ACC112 (cell line): ENCODE measurements at regions not wholly inside any gene's neighbourhood (a gene's known extent, or its start where the extent isn't known, plus 50 kb on each side); places are given as distances from the start of the nearest gene placed in this dataset.

Experiments
- H2AFZ ChIP-seq: fragments of 200-600 bp; sonication (generic); one replicate; pipeline ENCODE4 v1.6.0; 2017; ENCODE audit warnings: antibody characterized with exemption, low read length; ENCODE audit not compliant: unreplicated experiment
- H3K27ac ChIP-seq: fragments of 200-600 bp; sonication (generic); 2 replicates; pipeline ENCODE4 v1.5.1; 2014; ENCODE audit warnings: low read depth, mild to moderate bottlenecking, antibody characterized with exemption, low read length, moderate library complexity
- H3K27me3 ChIP-seq: fragments of 200-600 bp; sonication (generic); 2 replicates; pipeline ENCODE4 v1.6.1; 2014; ENCODE audit warnings: mild to moderate bottlenecking, antibody characterized with exemption, low read length, moderate library complexity, mixed read lengths; ENCODE audit not compliant: insufficient read depth
- H3K36me3 ChIP-seq: fragments of 200-600 bp; sonication (generic); 2 replicates; pipeline ENCODE4 v1.6.1; 2016; ENCODE audit warnings: mild to moderate bottlenecking, antibody characterized with exemption, low read length, moderate library complexity, mixed read lengths; ENCODE audit not compliant: insufficient read depth
- H3K4me1 ChIP-seq: fragments of 200-600 bp; sonication (generic); one replicate; pipeline ENCODE4 v1.6.1; 2016; ENCODE audit warnings: low read length, mixed read lengths; ENCODE audit not compliant: insufficient read depth, unreplicated experiment, control insufficient read depth
- H3K4me3 ChIP-seq: fragments of 200-600 bp; sonication (generic); 2 replicates; pipeline ENCODE4 v1.5.1; 2014; ENCODE audit warnings: mild to moderate bottlenecking, low read depth, low read length
- H3K79me2 ChIP-seq: fragments of 200-600 bp; sonication (generic); one replicate; pipeline ENCODE4 v1.6.0; 2016; ENCODE audit warnings: low read length; ENCODE audit not compliant: control insufficient read depth, unreplicated experiment, insufficient read depth

DNA sequence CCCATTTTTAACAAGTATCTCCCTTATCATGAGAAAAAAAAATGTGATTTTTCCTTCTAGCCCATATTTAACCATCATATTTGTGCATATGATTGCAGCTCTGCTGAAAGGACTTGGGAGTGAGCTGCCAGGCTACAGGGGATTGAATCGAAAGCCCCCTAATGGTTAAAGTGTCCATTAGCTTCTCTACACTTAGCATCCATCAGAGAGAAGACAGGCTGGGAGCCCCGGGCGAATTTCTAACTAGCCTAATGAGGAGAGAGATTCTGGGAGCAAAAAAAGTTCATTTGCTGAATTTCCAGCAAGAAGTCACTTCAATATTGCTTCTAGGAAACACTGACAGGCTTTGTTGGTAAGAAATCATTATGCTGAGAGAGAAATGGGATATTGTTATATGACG, 848.8 kb downstream of the TDRD15 start:
- H3K4me3 ChIP-seq, result no peak overlapping the region
- no peak overlapping the region for H2AFZ ChIP-seq
- no peaks in the 10 kb centered on the region for H3K27me3 ChIP-seq
- H3K4me1 ChIP-seq, result no peaks in the 10 kb centered on the region
- no peaks in the 10 kb centered on the region for H3K36me3 ChIP-seq
- H3K27ac ChIP-seq, result no peak overlapping the region
- H3K79me2 ChIP-seq, result no peaks in the 10 kb centered on the region

DNA sequence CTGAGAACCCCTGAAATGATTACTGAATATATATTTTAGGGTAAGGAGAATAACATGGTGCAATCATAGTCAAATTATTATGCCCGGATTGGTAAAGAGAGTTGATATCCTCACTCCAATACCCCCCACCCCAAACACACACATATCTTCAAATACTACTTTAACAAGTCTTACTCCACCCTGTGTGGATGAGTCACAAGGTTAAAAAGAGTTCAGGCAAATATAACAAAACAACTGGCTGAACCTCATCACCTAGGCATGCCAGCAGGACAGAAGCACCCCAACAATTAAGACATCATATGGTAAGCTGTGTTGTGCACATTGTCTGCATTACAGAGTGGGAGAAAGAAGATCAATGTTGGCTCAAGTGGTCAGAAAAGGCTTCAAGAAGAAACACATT, 857.4 kb downstream of the TDRD15 start:
- Histone ChIP-seq H3K4me1 (no peaks in the 10 kb centered on the region), H3K4me3 (no peak overlapping the region), H3K27me3 (no peaks in the 10 kb centered on the region), H3K36me3 (no peaks in the 10 kb centered on the region), H3K27ac (no peak overlapping the region), H2AFZ (no peak overlapping the region), H3K79me2 (no peaks in the 10 kb centered on the region)

DNA sequence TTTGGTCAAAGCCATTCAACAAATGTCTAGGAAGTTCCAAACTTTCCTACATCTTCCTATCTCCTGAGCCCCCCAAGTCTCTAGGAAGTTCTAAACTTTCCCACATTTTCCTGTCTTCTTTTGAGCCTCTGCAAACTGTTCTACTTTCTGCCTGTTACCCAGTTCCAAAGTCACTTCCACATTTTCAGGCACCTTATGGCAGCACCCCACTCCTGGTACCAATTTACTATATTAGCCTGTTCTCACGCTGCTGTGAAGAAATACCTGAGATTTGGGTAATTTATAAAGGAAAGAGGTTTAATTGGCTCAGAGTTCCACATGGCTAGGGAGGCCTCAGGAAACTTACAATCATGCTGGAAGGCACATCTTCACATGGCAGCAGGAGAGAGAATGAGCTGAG, 869.2 kb downstream of the TDRD15 start:
- H2AFZ ChIP-seq, result no peak overlapping the region
- no peak overlapping the region for H3K27ac ChIP-seq

DNA sequence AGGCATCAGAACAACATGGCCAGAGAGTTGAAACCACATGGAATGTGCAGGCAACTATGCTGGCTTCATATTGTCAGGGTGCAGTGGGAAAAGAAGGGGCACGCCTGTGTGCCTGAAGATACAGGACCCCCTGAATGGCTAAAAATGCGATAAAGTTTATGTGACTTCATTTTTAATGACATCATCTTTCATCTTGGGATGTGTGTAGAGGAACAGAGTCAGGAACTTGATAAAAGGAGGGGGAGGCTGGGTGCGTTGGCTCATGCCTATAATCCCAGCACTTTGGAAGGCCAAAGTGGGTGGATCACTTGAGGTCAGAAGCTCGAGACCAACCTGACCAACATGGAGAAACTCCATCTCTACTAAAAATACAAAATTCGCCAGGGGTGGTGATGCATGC, 872.6 kb downstream of the TDRD15 start:
- Histone ChIP-seq H3K79me2 (no peaks in the 10 kb centered on the region), H3K27ac (no peak overlapping the region), H2AFZ (no peak overlapping the region), H3K27me3 (no peaks in the 10 kb centered on the region), H3K36me3 (no peaks in the 10 kb centered on the region), H3K4me1 (no peaks in the 10 kb centered on the region), H3K4me3 (no peak overlapping the region)

More for the DNA sequence above, 869.2 kb downstream of the TDRD15 start:
- no peaks in the 10 kb centered on the region for H3K27me3 ChIP-seq
- no peak overlapping the region for H3K4me3 ChIP-seq
- H3K36me3 ChIP-seq, result no peaks in the 10 kb centered on the region
- no peaks in the 10 kb centered on the region for H3K79me2 ChIP-seq
- no peaks in the 10 kb centered on the region for H3K4me1 ChIP-seq

DNA sequence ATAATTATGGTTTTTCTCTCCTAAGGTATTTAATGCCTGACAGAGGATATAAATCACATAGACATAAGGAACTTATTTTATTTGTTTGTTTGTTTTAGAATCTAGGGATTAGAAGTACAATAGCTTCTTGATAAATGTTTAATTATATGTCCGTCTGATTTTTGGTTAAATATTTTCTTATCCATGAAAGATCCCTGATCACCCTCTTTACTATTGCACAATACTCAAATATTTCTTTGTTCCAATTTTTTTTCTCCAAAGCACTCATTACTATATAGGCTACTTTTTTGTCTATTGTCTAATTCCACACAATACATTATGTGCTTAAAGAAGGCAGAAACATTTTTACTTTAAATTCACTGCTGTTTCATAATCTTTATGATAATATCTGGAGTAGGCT, 875.8 kb downstream of the TDRD15 start:
- H3K27ac ChIP-seq, result no peak overlapping the region
- no peaks in the 10 kb centered on the region for H3K27me3 ChIP-seq
- no peak overlapping the region for H3K4me3 ChIP-seq
- no peaks in the 10 kb centered on the region for H3K4me1 ChIP-seq
- H3K36me3 ChIP-seq, result no peaks in the 10 kb centered on the region
- H2AFZ ChIP-seq, result no peak overlapping the region
- no peaks in the 10 kb centered on the region for H3K79me2 ChIP-seq

DNA sequence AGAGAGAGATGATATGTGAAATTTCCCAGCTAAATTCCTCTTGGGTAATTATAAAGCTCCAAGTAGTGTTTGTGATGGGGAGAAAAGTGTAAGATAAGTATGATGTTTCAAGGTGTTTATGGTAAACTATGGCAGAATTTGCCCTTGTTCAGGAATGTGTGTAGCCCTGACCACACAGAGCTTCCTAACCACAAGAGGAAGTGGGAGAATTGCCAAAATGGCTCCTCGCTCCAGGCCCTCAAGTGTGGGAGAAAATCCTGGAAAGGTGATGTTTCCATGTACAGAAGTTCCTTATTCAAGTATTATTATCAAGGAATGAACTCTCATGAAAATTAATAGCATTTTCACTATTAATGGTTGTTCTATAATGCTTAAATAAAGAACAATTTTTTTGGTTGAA, 878.3 kb downstream of the TDRD15 start:
- H2AFZ ChIP-seq, result no peak overlapping the region
- no peaks in the 10 kb centered on the region for H3K79me2 ChIP-seq
- H3K4me1 ChIP-seq, result no peaks in the 10 kb centered on the region
- H3K27ac ChIP-seq, result no peak overlapping the region
- H3K36me3 ChIP-seq, result no peaks in the 10 kb centered on the region
- H3K27me3 ChIP-seq, result no peaks in the 10 kb centered on the region
- H3K4me3 ChIP-seq, result no peak overlapping the region

DNA sequence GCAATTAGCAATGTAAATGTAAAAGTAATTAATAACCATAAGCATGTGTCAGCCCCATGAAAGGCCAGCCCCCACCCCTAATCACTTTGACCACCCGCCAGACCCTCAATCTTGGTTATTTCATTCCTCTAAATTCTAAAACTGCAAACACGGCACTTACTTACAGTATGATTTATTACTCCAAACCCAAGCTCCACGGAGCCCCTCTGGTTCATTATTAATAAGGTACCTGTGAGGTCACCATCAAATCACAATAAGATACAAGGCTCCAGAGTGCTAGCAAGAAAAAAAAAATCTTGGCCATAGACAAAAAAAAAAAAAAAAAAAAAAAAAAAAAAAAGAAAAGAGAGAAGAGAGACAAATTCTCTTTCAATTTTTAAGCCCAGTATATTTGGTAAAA, 879.5 kb downstream of the TDRD15 start:
- Histone ChIP-seq H2AFZ (no peak overlapping the region), H3K27me3 (no peaks in the 10 kb centered on the region), H3K36me3 (no peaks in the 10 kb centered on the region), H3K79me2 (no peaks in the 10 kb centered on the region), H3K4me1 (no peaks in the 10 kb centered on the region), H3K4me3 (no peak overlapping the region), H3K27ac (no peak overlapping the region)

DNA sequence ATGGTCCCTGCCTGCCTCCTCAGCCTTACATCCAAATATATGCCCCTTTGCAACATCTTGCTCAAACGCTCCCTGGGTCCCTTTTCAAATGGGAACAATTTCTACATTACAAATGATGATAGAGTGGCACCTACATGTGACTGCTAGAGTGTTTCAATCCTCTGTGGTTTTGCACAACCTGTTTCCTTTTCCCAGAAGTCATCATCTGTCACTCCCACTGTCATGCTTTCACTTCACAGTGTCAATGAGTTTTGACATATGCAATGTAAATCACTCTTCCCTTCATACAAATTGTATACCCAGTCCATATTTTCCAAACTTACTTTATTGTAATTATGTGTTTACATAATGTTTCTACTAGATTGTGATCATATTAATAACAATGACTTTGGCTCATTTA, 887.3 kb downstream of the TDRD15 start:
- Histone ChIP-seq H3K79me2 (no peaks in the 10 kb centered on the region), H3K27ac (no peak overlapping the region), H3K4me3 (no peak overlapping the region), H3K27me3 (no peaks in the 10 kb centered on the region), H2AFZ (no peak overlapping the region), H3K36me3 (no peaks in the 10 kb centered on the region), H3K4me1 (no peaks in the 10 kb centered on the region)

DNA sequence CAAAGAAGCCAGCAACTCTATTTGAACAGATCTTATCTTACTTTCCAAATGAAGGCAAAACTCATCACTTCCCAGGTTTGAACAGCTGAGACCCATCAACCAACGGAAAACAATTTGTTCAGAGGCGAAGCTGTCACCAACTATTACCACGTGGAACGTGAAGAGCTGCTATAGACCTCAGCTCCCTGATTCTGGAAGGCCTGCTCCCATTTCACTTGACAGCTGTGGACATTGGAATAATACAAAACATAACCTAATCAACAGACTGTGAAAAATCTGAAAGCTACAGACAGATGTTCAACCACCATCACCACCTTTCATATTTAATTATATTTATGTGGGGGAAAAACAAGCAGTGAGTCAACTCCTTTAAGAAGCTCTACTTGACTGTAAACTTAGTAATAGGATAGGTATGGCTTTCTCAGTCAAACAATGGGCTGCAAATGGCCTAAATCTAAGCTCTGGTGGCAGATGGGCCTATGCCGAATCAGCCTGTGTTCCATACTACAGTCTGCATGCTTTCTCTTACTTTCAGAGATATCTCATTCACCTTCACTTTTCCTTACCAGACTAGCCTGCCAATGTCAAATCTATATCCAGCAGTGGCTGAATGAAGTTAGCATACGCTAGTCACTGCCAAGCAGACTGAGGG, 896.4 kb downstream of the TDRD15 start:
- no peaks in the 10 kb centered on the region for H3K36me3 ChIP-seq
- H3K4me3 ChIP-seq, result no peak overlapping the region
- H3K4me1 ChIP-seq, result no peaks in the 10 kb centered on the region
- no peaks in the 10 kb centered on the region for H3K27me3 ChIP-seq
- H3K27ac ChIP-seq, result no peak overlapping the region
- H3K79me2 ChIP-seq, result no peaks in the 10 kb centered on the region
- no peak overlapping the region for H2AFZ ChIP-seq

DNA sequence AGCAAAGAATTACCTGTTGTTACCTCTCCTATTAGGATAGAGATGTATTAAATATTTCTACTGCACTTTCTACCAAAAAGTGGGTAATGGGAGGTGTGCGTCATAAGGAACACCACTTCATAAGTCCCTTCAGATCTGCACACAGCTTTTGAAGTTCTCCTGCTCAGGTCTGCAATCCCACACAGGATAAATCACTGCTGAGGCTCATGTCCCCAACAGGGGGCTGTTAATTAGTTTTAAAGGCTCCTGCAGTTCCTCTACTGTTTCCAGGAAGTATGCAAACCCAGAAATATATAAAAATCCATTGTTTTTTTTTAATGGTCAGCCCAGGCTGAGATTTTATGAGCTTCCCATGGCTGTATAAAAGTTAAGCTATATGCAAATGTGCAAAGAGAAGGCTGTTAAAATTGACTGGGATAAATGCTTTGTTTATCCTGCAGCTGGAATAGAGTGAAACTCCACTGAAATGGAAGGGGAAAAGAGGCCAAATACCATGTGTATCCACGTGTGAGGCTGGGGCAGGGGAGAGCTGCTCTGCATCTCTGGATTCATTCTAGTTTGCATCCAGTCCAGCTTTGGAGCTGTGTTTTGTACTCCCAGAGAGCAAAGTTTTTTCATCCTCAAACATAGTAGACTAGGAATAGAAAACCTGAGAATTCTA, 903.7 kb downstream of the TDRD15 start:
- Histone ChIP-seq H3K4me3 (no peak overlapping the region), H2AFZ (no peak overlapping the region), H3K36me3 (no peaks in the 10 kb centered on the region), H3K27me3 (no peaks in the 10 kb centered on the region), H3K4me1 (no peaks in the 10 kb centered on the region), H3K27ac (no peak overlapping the region), H3K79me2 (no peaks in the 10 kb centered on the region)

DNA sequence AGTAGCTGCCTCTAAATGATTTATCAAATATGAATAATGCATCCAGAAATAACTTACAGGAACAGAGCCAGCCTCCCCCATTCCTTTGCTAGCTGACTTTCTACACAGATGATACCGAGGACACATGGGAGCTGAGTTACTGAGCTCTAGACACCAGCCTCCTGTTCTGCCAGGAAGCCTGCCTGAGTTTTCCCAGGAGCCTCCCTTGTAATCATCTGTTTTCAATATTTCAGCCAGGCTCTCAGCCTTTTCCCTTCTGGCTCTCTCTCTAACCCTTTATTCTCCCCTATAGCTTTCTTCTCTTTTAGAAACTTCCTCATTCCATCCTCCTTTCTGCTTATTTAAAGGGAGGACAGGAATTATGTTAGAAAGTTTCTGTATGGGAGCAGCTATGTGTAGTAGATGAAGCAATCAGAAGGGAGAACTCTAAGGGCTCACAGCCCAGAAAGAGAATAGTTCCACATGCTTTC, 911.6 kb downstream of the TDRD15 start:
- no peaks in the 10 kb centered on the region for H3K36me3 ChIP-seq
- no peaks in the 10 kb centered on the region for H3K4me1 ChIP-seq
- H3K4me3 ChIP-seq, result no peak overlapping the region
- no peaks in the 10 kb centered on the region for H3K27me3 ChIP-seq
- H2AFZ ChIP-seq, result no peak overlapping the region
- H3K79me2 ChIP-seq, result no peaks in the 10 kb centered on the region
- no peak overlapping the region for H3K27ac ChIP-seq
